ENCODE measurements at regions not wholly inside any gene's neighbourhood (a gene's known extent, or its start where the extent isn't known, plus 50 kb on each side); places are given as distances from the start of the nearest gene placed in this dataset.

- Mint-ChIP-seq H3K27me3 (ENCODE audit: insufficient read depth, low read depth, poor library complexity) (peaks cover 4% of the 10 kb centered on the region), H3K4me1 (no peaks in the 10 kb centered on the region), H3K27ac (no peak overlapping the region), H3K9me3 (peaks cover 93% of the 10 kb centered on the region), H3K4me3 (no peak overlapping the region), H3K36me3 (ENCODE audit: low read depth) (peaks cover 27% of the 10 kb centered on the region)
- Histone ChIP-seq H3K4me3 (no peak overlapping the region), H3K36me3 (ENCODE audit: insufficient read depth) (no peaks in the 10 kb centered on the region; the same call in 1 of the 2 replicates), H3K27ac (ENCODE audit: low read depth) (no peak overlapping the region), H2AFZ (no peak overlapping the region), H3K4me1 (ENCODE audit: insufficient read depth) (no peaks in the 10 kb centered on the region), H3K4me2 (no peak overlapping the region), H4K20me1 (replicated peaks; ENCODE audit: insufficient read depth) (no peaks in the 10 kb centered on the region), H3F3A (replicated peaks; ENCODE audit: low read depth) (no peaks in the 10 kb centered on the region), H3K27me3 (ENCODE audit: insufficient read depth) (no peaks in the 10 kb centered on the region), H3K9me2 (ENCODE audit: insufficient read depth) (no peaks in the 10 kb centered on the region), H3K79me2 (replicated peaks; ENCODE audit: insufficient read depth) (no peaks in the 10 kb centered on the region)
- TF ChIP-seq ETS1 (IDR thresholded peaks at IDR 0.05): no peak
- TF ChIP-seq EZH2 (IDR thresholded peaks at IDR 0.05; ENCODE audit: low read depth, unreplicated experiment): no peak
- TF ChIP-seq REST (IDR thresholded peaks at IDR 0.05; ENCODE audit: unreplicated experiment): no peak
- TF ChIP-seq NANOG (IDR thresholded peaks at IDR 0.05; ENCODE audit: borderline replicate concordance): no peak
- TF ChIP-seq STAT1 (IDR thresholded peaks at IDR 0.05; ENCODE audit: unreplicated experiment): no peak
- no peak for TF ChIP-seq JUNB (IDR thresholded peaks at IDR 0.05; ENCODE audit: unreplicated experiment)
- no peak for TF ChIP-seq ZNF331 (CRISPR knock-in tag; IDR thresholded peaks at IDR 0.05; ENCODE audit: low read depth)
- no peak for TF ChIP-seq ZNF114 (CRISPR knock-in tag; IDR thresholded peaks at IDR 0.05)
- no peak for TF ChIP-seq POLR2AphosphoS5 (IDR thresholded peaks at IDR 0.05; ENCODE audit: low read depth)
- no peak for TF ChIP-seq ZNF462 (CRISPR knock-in tag; IDR thresholded peaks at IDR 0.05)
- no peak for TF ChIP-seq EZH2phosphoT487 (IDR thresholded peaks at IDR 0.05; ENCODE audit: unreplicated experiment)
- TF ChIP-seq CTCF (conservative IDR thresholded peaks at IDR 0.05; ENCODE audit: low read depth in 2 of 2): no peak
- TF ChIP-seq CREB1 (CRISPR knock-in tag; IDR thresholded peaks at IDR 0.05; ENCODE audit: low read depth): no peak
- ATAC-seq (no peak), DNase-seq (ENCODE audit: low spot score) (no peak)
Measured at GRCh38 chr22:47309476-47309875, 547.0 kb downstream of the TBC1D22A start.

All from GM23338 (cell line).